ENCODE measurements at regions not wholly inside any gene's neighbourhood (a gene's known extent, or its start where the extent isn't known, plus 50 kb on each side); places are given as distances from the start of the nearest gene placed in this dataset.
"Not testable (repeated sequence)": the region's sequence is repeated elsewhere in the genome, so short reads cannot be mapped to it uniquely, and the experiment has no call there.

DNA sequence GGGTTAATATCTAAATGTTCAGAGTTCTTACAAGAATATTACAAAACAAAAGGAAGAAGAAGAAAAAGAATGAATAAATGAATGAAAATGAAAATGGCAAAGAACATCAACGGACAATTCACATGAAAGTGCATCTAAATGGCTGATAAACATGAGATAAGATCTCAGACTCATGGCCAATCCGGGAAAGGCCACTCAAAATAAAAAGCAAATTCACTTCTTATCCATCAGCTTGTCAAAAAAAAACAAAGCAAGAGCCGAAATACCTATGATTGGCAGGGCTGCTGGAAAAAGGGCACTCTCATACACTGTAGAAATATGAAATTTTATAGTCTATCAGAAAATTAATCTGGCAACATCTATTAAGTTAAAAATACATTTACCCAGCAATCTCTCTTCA, 103.6 kb upstream of the EDEM3 start:
- no peak for DNase-seq (ENCODE audit: extremely low spot score)
- WGBS, result 60% methylated on average over 3 of the region's 3 CpGs
- Histone ChIP-seq H3K4me1 (ENCODE audit: insufficient read depth) (no peaks in the 10 kb centered on the region), H3K27ac (ENCODE audit: low read depth) (no peak overlapping the region), H3K36me3 (ENCODE audit: insufficient read depth) (no peaks in the 10 kb centered on the region), H3K4me3 (ENCODE audit: low read depth, low read length) (no peak overlapping the region)

DNA sequence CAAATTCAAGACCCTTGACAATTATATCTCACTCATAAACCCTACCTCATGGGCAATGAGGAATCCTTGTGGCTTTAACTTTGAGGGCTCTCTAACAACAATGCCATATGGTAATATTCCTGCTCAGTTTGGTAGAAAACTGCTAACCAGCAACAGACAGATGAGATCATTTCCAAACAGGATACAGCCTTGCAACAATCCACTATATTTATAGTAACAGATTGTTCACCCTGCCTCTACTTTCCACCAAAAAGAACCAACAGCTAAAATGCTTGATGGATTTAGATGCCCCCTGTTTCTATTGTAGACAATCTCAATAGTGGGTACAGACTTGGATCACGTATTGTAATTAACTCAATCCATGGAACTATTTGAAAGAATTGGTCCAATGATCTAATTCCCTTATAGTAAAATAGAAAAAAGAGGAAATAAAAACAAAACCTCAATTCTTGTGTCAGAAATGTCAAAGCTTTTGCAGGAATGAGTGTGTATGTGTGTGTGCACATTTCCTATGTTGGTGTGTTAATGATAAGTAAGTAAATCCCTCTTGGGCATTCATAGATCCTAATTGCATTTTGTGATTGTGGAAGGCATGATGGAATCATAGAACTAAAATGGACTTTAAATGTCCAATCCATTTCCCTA, 100.0 kb upstream of the EDEM3 start:
- 78% methylated on average over 1 of the region's 1 CpG for WGBS
- no peak for DNase-seq (ENCODE audit: extremely low spot score)
- no peak overlapping the region for H3K4me3 ChIP-seq (ENCODE audit: low read depth, low read length)
- no peak overlapping the region for H3K27ac ChIP-seq (ENCODE audit: low read depth)
- H3K4me1 ChIP-seq (ENCODE audit: insufficient read depth), result no peaks in the 10 kb centered on the region
- no peaks in the 10 kb centered on the region for H3K36me3 ChIP-seq (ENCODE audit: insufficient read depth)

DNA sequence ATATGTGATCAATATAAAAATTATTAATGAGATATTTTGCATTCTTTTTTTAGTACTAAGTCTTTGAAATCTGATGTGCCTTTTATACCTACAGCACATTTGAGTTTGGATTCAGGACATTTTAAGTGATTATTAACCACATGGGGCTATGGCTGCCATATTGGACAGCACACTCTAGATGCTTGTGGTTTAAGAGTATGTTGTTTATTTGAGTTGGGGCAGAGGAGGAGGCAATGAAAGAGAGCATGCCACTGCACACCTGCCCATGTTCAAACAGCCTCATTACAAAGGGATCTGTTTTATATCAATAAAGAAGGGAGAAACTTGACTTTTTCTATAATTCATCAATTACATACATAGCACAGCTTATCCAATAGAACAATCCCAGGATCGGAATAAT, 99.4 kb upstream of the EDEM3 start:
- Histone ChIP-seq H3K4me1 (ENCODE audit: insufficient read depth) (no peaks in the 10 kb centered on the region), H3K4me3 (ENCODE audit: low read depth, low read length) (no peak overlapping the region), H3K36me3 (ENCODE audit: insufficient read depth) (no peaks in the 10 kb centered on the region), H3K27ac (ENCODE audit: low read depth) (no peak overlapping the region)
- DNase-seq (ENCODE audit: extremely low spot score), result no peak
- WGBS, result 94% methylated on average over 1 of the region's 1 CpG

DNA sequence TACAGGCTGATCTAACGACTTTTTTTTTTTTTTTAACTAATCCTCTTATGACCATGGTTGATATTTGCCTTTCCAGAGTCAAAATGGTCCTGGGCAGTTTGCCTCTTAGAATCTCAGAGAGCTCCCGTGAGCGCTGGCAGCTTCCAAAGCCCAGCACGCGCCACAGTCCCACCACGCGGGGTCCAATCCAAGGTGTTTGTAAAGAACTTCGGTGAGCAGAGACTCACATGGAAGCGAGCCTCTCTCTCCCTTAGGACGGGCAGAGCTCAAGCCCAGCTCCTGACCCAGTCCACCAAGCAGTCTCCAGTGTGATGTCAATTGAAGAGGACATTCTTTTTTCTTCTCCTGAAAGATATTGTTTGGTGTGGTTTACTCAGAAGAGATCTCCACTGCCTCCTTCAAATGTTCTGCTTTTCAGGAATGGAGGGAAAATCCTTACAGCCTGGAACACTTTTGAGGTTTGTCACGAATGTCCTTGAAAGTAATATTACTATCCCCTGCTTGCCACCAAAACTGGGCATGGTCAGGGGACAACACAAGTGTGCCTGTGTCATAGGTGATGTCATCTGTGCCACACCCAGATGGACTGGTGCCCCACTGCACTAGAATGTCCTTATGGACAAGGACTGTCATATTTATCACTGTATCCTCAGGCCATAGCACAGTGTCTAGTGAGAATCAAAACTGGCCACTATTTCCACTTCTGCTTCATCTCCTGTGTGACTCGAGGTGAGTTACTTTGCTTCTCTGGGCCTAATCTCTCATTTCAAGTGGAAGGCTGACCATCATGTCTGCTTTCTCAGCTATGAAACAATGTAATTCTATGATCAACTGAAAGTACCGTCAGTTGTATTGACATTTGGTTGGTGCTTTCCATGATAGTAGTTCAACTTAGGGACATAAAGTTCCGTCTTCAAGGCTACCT, 97.4 kb upstream of the EDEM3 start:
- no peak for DNase-seq (ENCODE audit: extremely low spot score)
- 91% methylated on average over 14 of the region's 14 CpGs for WGBS

DNA sequence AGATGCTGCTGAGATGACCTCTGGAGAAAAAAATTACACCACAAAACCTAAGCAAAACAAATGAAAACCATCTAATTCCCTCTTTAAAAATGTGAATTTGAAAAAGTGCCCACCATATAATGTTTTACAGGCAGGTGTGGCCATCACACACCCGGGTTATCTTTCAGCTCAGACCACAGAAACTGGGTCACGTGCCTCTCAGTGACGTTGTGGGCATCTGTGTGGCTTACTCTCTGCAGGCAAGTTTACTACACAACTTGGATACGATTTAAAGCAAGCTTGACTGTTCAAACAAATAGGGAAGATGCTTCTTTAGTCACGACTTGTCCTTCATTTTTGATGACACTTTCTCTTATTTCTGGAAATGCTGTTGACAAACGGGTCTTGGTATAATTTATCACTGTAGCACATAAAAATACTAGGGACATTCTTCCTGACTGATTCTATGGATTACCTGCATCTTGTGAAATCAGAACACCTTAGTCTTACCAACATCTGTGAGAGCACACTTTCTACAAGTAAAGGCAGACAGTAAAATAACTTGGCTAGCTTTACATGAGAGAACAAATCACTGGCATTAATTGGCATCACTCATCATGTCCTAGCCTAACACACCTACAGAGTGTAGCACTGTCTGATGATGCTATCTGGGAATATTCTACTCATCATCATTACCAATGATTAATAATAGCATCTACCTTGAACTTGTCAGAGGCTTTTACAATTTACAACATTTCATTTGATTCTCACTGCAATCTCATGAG, 89.3 kb upstream of the EDEM3 start:
- no peak for DNase-seq (ENCODE audit: extremely low spot score)
- H3K27ac ChIP-seq (ENCODE audit: low read depth), result no peak overlapping the region
- H3K4me3 ChIP-seq (ENCODE audit: low read depth, low read length), result no peak overlapping the region
- H3K4me1 ChIP-seq (ENCODE audit: insufficient read depth), result no peaks in the 10 kb centered on the region
- WGBS, result 49% methylated on average over 6 of the region's 6 CpGs
- H3K36me3 ChIP-seq (ENCODE audit: insufficient read depth), result no peaks in the 10 kb centered on the region

More for the DNA sequence above, 97.4 kb upstream of the EDEM3 start:
- H3K27ac ChIP-seq (ENCODE audit: low read depth), result no peak overlapping the region
- H3K36me3 ChIP-seq (ENCODE audit: insufficient read depth), result no peaks in the 10 kb centered on the region
- H3K4me3 ChIP-seq (ENCODE audit: low read depth, low read length), result no peak overlapping the region
- no peaks in the 10 kb centered on the region for H3K4me1 ChIP-seq (ENCODE audit: insufficient read depth)

DNA sequence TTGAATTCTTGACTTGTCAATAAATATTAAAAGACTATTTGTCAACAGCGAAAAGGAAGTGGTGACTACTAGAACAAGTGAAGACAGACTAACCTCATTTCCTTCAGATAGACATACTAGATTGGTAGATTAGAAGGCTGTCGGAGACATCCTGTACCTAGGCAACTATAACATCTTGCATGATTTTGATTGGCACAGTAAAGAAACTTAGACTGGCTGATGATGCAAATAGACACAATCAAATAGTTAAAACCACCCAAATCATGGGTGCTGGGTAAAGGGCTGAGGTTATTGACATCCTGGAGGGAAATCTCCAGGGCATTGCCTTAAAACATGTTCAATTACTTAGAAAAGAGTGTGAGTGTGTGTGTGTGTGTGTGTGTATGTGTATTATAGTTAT, 85.9 kb upstream of the EDEM3 start:
- peaks cover 2% of the 10 kb centered on the region for H3K4me1 ChIP-seq (ENCODE audit: insufficient read depth)
- H3K4me3 ChIP-seq (ENCODE audit: low read depth, low read length), result no peak overlapping the region
- no peak for DNase-seq (ENCODE audit: extremely low spot score)
- H3K36me3 ChIP-seq (ENCODE audit: insufficient read depth), result no peaks in the 10 kb centered on the region
- WGBS, result 89% methylated on average over 2 of the region's 2 CpGs
- H3K27ac ChIP-seq (ENCODE audit: low read depth), result no peak overlapping the region

DNA sequence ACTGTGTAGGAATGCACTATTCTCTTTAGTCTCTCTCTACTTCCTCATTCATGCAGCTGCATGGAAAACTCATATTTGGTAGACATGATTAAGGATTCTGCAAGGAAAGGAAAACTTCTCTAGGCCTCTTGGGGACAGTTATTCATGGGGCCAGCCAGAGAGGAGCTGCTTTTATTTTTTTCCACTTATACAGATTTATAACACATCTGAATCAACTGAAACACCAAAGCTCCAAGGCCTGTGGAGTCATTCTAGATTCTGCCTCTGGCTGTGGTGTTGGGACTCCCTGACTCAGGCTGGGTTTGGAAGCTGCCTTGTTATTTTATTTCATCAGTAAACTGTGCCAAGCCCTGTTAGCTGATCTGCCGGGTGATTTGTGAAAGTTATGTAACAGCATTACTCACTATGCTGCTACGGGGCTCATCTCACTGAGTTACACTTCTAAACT, 83.9 kb upstream of the EDEM3 start:
- no peak overlapping the region for H3K4me3 ChIP-seq (ENCODE audit: low read depth, low read length)
- H3K4me1 ChIP-seq (ENCODE audit: insufficient read depth), result peaks cover 2% of the 10 kb centered on the region

DNA sequence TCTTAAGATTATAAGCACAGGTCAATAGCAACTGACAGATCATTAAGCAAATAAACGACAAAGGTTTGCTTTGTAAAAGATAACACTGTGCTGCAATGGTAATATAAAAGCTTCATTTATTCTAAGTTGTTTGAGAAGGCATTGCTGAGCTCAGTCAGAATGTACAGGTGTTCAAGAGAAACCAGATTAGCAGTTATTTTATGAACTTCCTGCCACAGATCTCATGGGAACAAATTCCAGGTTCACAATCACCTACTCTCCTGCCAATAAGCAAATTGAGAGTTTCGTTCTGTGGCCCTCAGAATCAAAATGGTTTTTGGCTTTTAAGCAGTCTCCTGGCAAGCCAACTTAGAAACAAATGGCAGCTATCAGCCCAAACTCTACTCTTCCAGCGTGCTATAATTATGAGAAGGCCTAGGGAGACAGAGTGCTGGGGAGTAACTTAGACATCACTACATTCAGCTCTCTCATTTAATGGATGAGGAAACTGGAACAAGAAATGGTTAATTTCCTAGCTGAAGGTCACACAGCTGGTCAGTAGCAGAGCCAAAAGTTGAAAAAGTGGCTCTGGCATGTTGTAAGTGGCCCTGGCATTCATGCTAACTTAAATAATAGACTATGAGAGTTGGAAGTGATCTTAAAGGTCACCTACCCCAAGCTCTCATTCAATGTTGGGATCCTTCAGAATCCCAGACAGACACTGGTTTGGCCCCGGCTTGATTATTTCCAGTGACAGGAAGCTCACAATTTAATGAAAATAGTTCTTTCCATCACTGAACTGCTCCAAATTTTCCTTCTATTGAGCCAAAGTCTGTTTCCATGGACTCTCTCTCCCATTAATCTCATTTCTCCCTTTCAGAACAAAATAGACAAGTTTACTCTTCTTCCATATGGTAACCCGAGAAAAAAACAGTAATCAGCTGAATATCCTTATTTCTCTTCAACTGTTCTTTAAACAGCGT, 82.6 kb upstream of the EDEM3 start:
- peaks cover 2% of the 10 kb centered on the region for H3K4me1 ChIP-seq (ENCODE audit: insufficient read depth)

More for the DNA sequence above, 83.9 kb upstream of the EDEM3 start:
- DNase-seq (ENCODE audit: extremely low spot score), result peak; percentile 68
- WGBS, result 4% methylated on average over 2 of the region's 2 CpGs
- H3K27ac ChIP-seq (ENCODE audit: low read depth), result peak overlapping the region; percentile 74
- no peaks in the 10 kb centered on the region for H3K36me3 ChIP-seq (ENCODE audit: insufficient read depth)

DNA sequence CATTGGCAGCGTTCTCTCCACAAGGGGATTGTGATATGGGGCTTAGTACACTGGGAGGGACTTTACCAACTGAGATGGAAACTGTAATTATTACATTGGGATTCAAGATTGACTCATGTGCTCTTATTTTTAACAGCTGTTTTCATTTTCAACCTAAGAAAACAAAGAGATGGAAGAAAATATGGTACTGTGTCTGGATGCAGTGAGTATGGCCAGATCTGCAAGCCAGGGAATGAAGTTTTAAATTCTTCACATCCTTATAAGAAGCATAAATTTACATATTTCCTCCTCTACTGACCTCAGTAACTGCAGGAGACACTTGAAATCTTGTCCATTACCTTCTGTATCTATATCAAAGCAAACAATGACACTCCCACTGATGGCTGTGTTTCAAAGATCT, 81.5 kb upstream of the EDEM3 start:
- Histone ChIP-seq H3K36me3 (ENCODE audit: insufficient read depth) (no peaks in the 10 kb centered on the region), H3K4me1 (ENCODE audit: insufficient read depth) (peaks cover 2% of the 10 kb centered on the region), H3K27ac (ENCODE audit: low read depth) (no peak overlapping the region), H3K4me3 (ENCODE audit: low read depth, low read length) (no peak overlapping the region)
- no peak for DNase-seq (ENCODE audit: extremely low spot score)
- 76% methylated on average over 1 of the region's 1 CpG for WGBS

More for the DNA sequence above, 82.6 kb upstream of the EDEM3 start:
- H3K4me3 ChIP-seq (ENCODE audit: low read depth, low read length), result no peak overlapping the region
- no peaks in the 10 kb centered on the region for H3K36me3 ChIP-seq (ENCODE audit: insufficient read depth)
- WGBS, result 54% methylated on average over 6 of the region's 6 CpGs
- no peak for DNase-seq (ENCODE audit: extremely low spot score)
- H3K27ac ChIP-seq (ENCODE audit: low read depth), result no peak overlapping the region

DNA sequence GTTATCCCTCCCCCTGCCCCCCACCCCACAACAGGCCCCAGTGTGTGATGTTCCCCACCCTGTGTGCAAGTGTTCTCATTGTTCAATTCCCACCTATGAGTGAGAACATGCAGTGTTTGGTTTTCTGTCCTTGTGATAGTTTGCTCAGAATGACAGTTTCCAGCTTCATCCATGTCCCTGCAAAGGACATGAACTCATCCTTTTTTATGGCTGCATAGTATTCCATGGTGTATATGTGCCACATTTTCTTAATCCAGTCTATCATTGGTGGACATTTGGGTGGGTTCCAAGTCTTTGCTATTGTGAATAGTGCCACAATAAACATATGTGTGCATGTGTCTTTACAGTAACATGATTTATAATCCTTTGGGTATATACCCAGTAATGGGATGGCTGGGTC, 79.3 kb upstream of the EDEM3 start:
- not testable (repeated sequence) for H3K36me3 ChIP-seq (ENCODE audit: insufficient read depth); H3K4me1 ChIP-seq (ENCODE audit: insufficient read depth); DNase-seq (ENCODE audit: extremely low spot score); H3K4me3 ChIP-seq (ENCODE audit: low read depth, low read length); H3K27ac ChIP-seq (ENCODE audit: low read depth)

DNA sequence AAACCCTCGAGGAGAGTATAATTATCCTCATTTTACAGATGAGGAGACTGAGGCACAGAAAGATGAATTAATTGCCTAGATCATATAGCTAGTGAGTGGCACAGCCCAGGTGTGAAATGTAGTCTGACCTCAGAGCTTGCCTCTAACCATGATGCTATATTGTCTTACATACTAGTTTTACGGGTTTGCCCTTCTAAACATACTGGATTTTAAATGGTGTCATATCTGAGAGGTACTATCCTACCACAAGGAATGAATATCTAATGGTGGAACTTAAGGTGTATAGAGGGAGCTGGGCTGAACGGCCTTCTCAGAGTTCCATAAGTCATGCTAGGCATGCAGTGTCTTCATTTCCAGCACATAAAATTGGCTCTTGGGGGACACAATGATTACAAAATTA, 77.9 kb upstream of the EDEM3 start:
- Histone ChIP-seq H3K36me3 (ENCODE audit: insufficient read depth) (peaks cover 2% of the 10 kb centered on the region), H3K4me3 (ENCODE audit: low read depth, low read length) (no peak overlapping the region), H3K27ac (ENCODE audit: low read depth) (no peak overlapping the region), H3K4me1 (ENCODE audit: insufficient read depth) (peaks cover 2% of the 10 kb centered on the region)
- WGBS, result 93% methylated on average over 3 of the region's 3 CpGs
- no peak for DNase-seq (ENCODE audit: extremely low spot score)

DNA sequence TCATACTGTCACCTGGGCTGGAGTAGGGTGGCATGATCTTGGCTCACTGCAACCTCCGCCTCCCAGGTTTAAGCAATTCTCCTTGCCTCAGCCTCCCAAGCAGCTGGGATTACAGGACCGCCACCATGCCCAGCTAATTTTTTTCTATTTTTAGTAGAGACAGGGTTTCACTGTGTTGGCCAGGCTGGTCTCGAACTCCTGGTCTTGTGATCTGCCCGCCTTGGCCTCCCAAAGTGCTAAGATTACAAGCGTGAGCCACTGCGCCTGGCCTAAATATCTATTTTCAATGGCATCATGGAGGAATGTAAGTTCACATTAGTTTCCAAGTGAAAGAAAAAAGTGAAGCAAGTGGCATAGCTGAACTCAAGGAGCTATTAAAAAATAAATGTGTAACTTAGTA, 74.8 kb upstream of the EDEM3 start:
- not testable (repeated sequence) for H3K4me3 ChIP-seq (ENCODE audit: low read depth, low read length); DNase-seq (ENCODE audit: extremely low spot score); H3K36me3 ChIP-seq (ENCODE audit: insufficient read depth); H3K27ac ChIP-seq (ENCODE audit: low read depth); H3K4me1 ChIP-seq (ENCODE audit: insufficient read depth)
- WGBS, result 91% methylated on average over 6 of the region's 6 CpGs

DNA sequence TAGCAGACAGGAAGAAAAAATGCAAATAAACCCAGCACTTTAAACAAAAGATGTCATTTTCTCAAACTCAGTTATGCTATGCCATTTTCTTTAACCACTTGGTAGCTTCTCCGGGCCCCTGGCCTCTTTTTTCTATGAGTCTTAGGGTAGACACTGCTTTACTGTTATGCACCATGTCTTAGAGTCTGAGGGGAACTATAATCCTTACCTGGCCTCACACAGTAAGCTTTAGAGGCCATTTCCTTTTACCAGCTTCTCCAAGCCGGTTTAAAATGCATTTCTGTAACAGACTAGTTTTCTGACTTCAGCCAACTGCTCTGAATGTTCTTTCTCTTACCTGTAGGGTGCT, 73.7 kb upstream of the EDEM3 start:
- Histone ChIP-seq H3K27ac (ENCODE audit: low read depth) (no peak overlapping the region), H3K4me1 (ENCODE audit: insufficient read depth) (no peaks in the 10 kb centered on the region), H3K4me3 (ENCODE audit: low read depth, low read length) (no peak overlapping the region), H3K36me3 (ENCODE audit: insufficient read depth) (peaks cover 2% of the 10 kb centered on the region)
- no peak for DNase-seq (ENCODE audit: extremely low spot score)
- 69% methylated on average over 2 of the region's 2 CpGs for WGBS

Data from urinary bladder (tissue), 3 donors.